ENCODE measurements at regions not wholly inside any gene's neighbourhood (a gene's known extent, or its start where the extent isn't known, plus 50 kb on each side); places are given as distances from the start of the nearest gene placed in this dataset.

GRCh38 chr13:85618521-85618920 lies 180.7 kb downstream of the SLITRK6 start:
- TF ChIP-seq CTCF (conservative IDR thresholded peaks at IDR 0.05 in 1 of 2, IDR thresholded peaks at IDR 0.05 in 1 of 2; ENCODE audit: low read depth in 1 of 2, low read length in 2 of 2) (no peak), EZH2 (IDR thresholded peaks at IDR 0.05; ENCODE audit: low read length, missing control alignments) (no peak)
